SK-N-SH (cell line): ENCODE measurements at regions not wholly inside any gene's neighbourhood (a gene's known extent, or its start where the extent isn't known, plus 50 kb on each side); places are given as distances from the start of the nearest gene placed in this dataset.

Experiments used
- CTCF ChIA-PET: fragments of 300-600, 350-600 bp; formaldehyde crosslinking; extraction: SDS; loops from one replicate; lab custom pipeline; 2021; lab: Yijun Ruan, JAX
- POLR2A ChIA-PET: fragments of 350-600 bp; sonication (Branson Sonifier 250); formaldehyde crosslinking; extraction: SDS; loops from one replicate; lab custom pipeline; 2020; ENCODE audit warnings: antibody characterized with exemption, inconsistent platforms; lab: Yijun Ruan, JAX
- DNase-seq: peaks from one replicate; pipeline ENCODE4 v3.0.0; 2012
- H2AFZ ChIP-seq: fragments of 200-600 bp; sonication (generic); 2 replicates; pipeline ENCODE4 v1.8.1; 2016; ENCODE audit warnings: antibody characterized with exemption, mild to moderate bottlenecking, low read depth
- H3F3A ChIP-seq: fragments of 200-600 bp; sonication (generic); replicated peaks from 2 replicates; pipeline ENCODE3; 2016; ENCODE audit warnings: antibody characterized with exemption, mild to moderate bottlenecking; ENCODE audit not compliant: insufficient read depth
- H3K27ac ChIP-seq, 2 experiments: fragments of 200-500 bp in 1 of 2; fragments of 200-600 bp in 1 of 2; sonication (Bioruptor generic) in 1 of 2; sonication (generic), shearing (Covaris generic) in 1 of 2; 2 replicates each; pipeline versions ENCODE4 v1.5.1 to v1.6.1; 2014 to 2016; ENCODE audit warnings: low read depth in 2 of 2, inconsistent platforms in 1 of 2, low read length in 1 of 2, mild to moderate bottlenecking in 1 of 2, mixed read lengths in 1 of 2
- H3K27me3 ChIP-seq: fragments of 200-600 bp; sonication (generic), shearing (Covaris generic); 2 replicates; pipeline ENCODE4 v1.6.1; 2016; ENCODE audit warnings: mixed run types; ENCODE audit not compliant: insufficient read depth
- H3K36me3 ChIP-seq, 2 experiments: fragments of 200-500 bp in 1 of 2; fragments of 200-600 bp in 1 of 2; sonication (Bioruptor generic) in 1 of 2; sonication (generic) in 1 of 2; replicated peaks in 1 of 2; 2 replicates each; pipeline versions ENCODE3 to v1.5.1; 2014 to 2016; ENCODE audit warnings: low read length in 1 of 2, mild to moderate bottlenecking in 1 of 2; ENCODE audit not compliant: insufficient read depth in 2 of 2, control insufficient read depth in 1 of 2
- H3K4me1 ChIP-seq, 2 experiments: fragments of 200-500 bp in 1 of 2; fragments of 200-600 bp in 1 of 2; sonication (Bioruptor generic) in 1 of 2; sonication (generic), shearing (Covaris generic) in 1 of 2; 2 replicates each; pipeline versions ENCODE4 v1.5.1 to v1.6.1; 2014 to 2016; ENCODE audit warnings: low read depth in 1 of 2, low read length in 1 of 2, mixed run types in 1 of 2; ENCODE audit not compliant: insufficient read depth in 2 of 2, control insufficient read depth in 1 of 2
- H3K4me2 ChIP-seq: fragments of 200-600 bp; sonication (generic), shearing (Covaris generic); 2 replicates; pipeline ENCODE4 v1.6.1; 2017; ENCODE audit warnings: mixed run types
- H3K4me3 ChIP-seq, 2 experiments: fragments of 200-500 bp in 1 of 2; fragments of 200-600 bp in 1 of 2; sonication (Bioruptor generic) in 1 of 2; sonication (generic), shearing (Covaris generic) in 1 of 2; 2 replicates each; pipeline versions ENCODE4 v1.5.1 to v1.8.1; 2014 to 2016; ENCODE audit warnings: low read depth in 2 of 2, inconsistent platforms in 1 of 2, low read length in 1 of 2, mild to moderate bottlenecking in 1 of 2, mixed read lengths in 1 of 2, moderate library complexity in 1 of 2
- H3K79me2 ChIP-seq: fragments of 200-600 bp; sonication (generic); 2 replicates; pipeline ENCODE4 v1.8.1; 2017; ENCODE audit warnings: mild to moderate bottlenecking; ENCODE audit not compliant: insufficient read depth
- H3K9ac ChIP-seq: fragments of 200-600 bp; sonication (generic); 2 replicates; pipeline ENCODE4 v1.6.1; 2017; ENCODE audit warnings: mixed run types
- H3K9me2 ChIP-seq: fragments of 200-600 bp; sonication (generic); 2 replicates; pipeline ENCODE4 v1.6.1; 2017; ENCODE audit warnings: mixed run types
- H3K9me3 ChIP-seq: fragments of 200-600 bp; sonication (generic); 2 replicates; pipeline ENCODE4 v1.6.1; 2017; ENCODE audit warnings: mixed run types, mild to moderate bottlenecking, moderate library complexity
- H4K20me1 ChIP-seq: fragments of 200-600 bp; sonication (generic); 2 replicates; pipeline ENCODE4 v1.6.1; 2017; ENCODE audit warnings: mild to moderate bottlenecking, mixed run types; ENCODE audit not compliant: insufficient read depth
- FOXM1 ChIP-seq: IDR thresholded peaks from 2 replicates; pipeline ENCODE4 v1.4.0; 2012; ENCODE audit warnings: low read depth, mild to moderate bottlenecking
- MAX ChIP-seq: IDR thresholded peaks from 2 replicates; pipeline ENCODE4 v1.4.0; 2012; ENCODE audit warnings: low read depth
- MXI1 ChIP-seq: IDR thresholded peaks from 2 replicates; pipeline ENCODE4 v1.6.1; 2012; ENCODE audit warnings: mild to moderate bottlenecking, low read depth, low read length, improper control_type of control experiment
- NFIC ChIP-seq: IDR thresholded peaks from 2 replicates; pipeline ENCODE4 v1.4.0; 2012; ENCODE audit warnings: borderline replicate concordance
- NRF1 ChIP-seq: IDR thresholded peaks from 2 replicates; pipeline ENCODE4 v1.6.1; 2012; ENCODE audit warnings: low read depth, mild to moderate bottlenecking, low read length
- PBX3 ChIP-seq: IDR thresholded peaks from 2 replicates; pipeline ENCODE4; 2012
- RCOR1 ChIP-seq: fragments of 150-350 bp; IDR thresholded peaks from 2 replicates; pipeline ENCODE4 v1.6.1; 2017; ENCODE audit warnings: antibody characterized with exemption, low read length
- REST ChIP-seq: IDR thresholded peaks from 2 replicates; pipeline ENCODE4 v1.6.1; 2012; ENCODE audit warnings: mild to moderate bottlenecking, low read depth, low read length, moderate library complexity
- RFX5 ChIP-seq: IDR thresholded peaks from 2 replicates; pipeline ENCODE4 v1.6.1; 2012; ENCODE audit warnings: mild to moderate bottlenecking, improper control_type of control experiment, low read length
- RXRA ChIP-seq: IDR thresholded peaks from 2 replicates; pipeline ENCODE4 v1.4.0; 2012; ENCODE audit warnings: low read depth, mild to moderate bottlenecking, borderline replicate concordance
- SMC3 ChIP-seq: IDR thresholded peaks from 2 replicates; pipeline ENCODE4 v1.6.1; 2012; ENCODE audit warnings: low read depth, low read length, improper control_type of control experiment
- TAF1 ChIP-seq: IDR thresholded peaks from 2 replicates; pipeline ENCODE4 v1.6.1; 2012; ENCODE audit warnings: low read depth, mild to moderate bottlenecking, low read length, moderate library complexity, borderline replicate concordance
- TEAD4 ChIP-seq: IDR thresholded peaks from 2 replicates; pipeline ENCODE4 v1.4.0; 2012; ENCODE audit warnings: mild to moderate bottlenecking, borderline replicate concordance; ENCODE audit not compliant: insufficient read depth
- ZBTB33 ChIP-seq: IDR thresholded peaks from 2 replicates; pipeline ENCODE4 v1.4.0; 2012; ENCODE audit warnings: low read depth, borderline replicate concordance
- WGBS: methylation state at CpG from one replicate; pipeline ENCODE4 v1.1.6; 2017; ENCODE audit warnings: low lambda C conversion rate; 5-methylcytosine and 5-hydroxymethylcytosine counted together
- TF ChIP-seq, protein P1 (sequence below): fragments of 150-350 bp; IDR thresholded peaks from 2 replicates; pipeline ENCODE4 v1.6.1; 2017; ENCODE audit warnings: antibody characterized with exemption, low read length, low read depth, borderline replicate concordance
- TF ChIP-seq, protein P2 (sequence below): IDR thresholded peaks from 2 replicates; pipeline ENCODE4 v1.4.0; 2012; ENCODE audit warnings: low read depth, borderline replicate concordance

DNA sequence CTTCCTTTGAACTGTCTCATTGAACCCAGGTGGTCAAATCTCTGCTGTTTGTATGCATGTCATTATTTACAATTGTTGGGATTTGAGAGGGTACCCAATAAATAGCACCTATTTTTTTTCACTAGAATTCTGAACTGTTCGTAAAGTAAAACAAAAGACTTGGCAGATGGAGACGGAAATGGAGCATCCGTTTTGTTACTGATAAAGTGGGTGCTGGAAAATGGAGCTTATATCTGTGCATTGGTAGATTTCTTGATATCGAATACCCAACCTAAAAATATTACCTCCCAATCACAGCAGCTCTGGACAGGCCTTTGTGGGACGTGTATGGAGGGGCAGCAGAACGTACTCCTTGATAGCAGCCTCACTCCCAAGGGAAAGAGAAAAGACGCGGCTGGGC is 224.4 kb downstream of the C12orf75 start:
- H3K9me2 ChIP-seq = no peaks in the 10 kb centered on the region
- TF ChIP-seq MXI1 (no peak), NRF1 (no peak), NFIC (no peak), MAX (no peak), TAF1 (no peak), RXRA (no peak), FOXM1 (no peak), RFX5 (no peak), TEAD4 (no peak), PBX3 (no peak), RCOR1 (no peak), ZBTB33 (no peak), SMC3 (no peak), REST (no peak)
- TF ChIP-seq, protein P1, sequence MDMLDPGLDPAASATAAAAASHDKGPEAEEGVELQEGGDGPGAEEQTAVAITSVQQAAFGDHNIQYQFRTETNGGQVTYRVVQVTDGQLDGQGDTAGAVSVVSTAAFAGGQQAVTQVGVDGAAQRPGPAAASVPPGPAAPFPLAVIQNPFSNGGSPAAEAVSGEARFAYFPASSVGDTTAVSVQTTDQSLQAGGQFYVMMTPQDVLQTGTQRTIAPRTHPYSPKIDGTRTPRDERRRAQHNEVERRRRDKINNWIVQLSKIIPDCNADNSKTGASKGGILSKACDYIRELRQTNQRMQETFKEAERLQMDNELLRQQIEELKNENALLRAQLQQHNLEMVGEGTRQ = no peak
- TF ChIP-seq, protein P2, sequence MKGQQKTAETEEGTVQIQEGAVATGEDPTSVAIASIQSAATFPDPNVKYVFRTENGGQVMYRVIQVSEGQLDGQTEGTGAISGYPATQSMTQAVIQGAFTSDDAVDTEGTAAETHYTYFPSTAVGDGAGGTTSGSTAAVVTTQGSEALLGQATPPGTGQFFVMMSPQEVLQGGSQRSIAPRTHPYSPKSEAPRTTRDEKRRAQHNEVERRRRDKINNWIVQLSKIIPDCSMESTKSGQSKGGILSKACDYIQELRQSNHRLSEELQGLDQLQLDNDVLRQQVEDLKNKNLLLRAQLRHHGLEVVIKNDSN = no peak
- CTCF ChIA-PET = no interaction called here
- no peaks in the 10 kb centered on the region for H3F3A ChIP-seq
- no peak overlapping the region for H3K4me2 ChIP-seq
- no peak overlapping the region for H3K27ac ChIP-seq
- H3K9ac ChIP-seq = no peak overlapping the region
- H2AFZ ChIP-seq = no peak overlapping the region
- H3K27me3 ChIP-seq = no peaks in the 10 kb centered on the region
- no peaks in the 10 kb centered on the region for H3K79me2 ChIP-seq
- DNase-seq = no peak
- H3K4me3 ChIP-seq = no peak overlapping the region
- H3K4me1 ChIP-seq = no peaks in the 10 kb centered on the region; a peak in 1 of 4 replicates
- H3K9me3 ChIP-seq = no peaks in the 10 kb centered on the region
- WGBS = 86% methylated on average over 8 of the region's 8 CpGs
- no peaks in the 10 kb centered on the region for H4K20me1 ChIP-seq
- H3K36me3 ChIP-seq = no peaks in the 10 kb centered on the region
- POLR2A ChIA-PET = no interaction called here
